Gastroesophageal sphincter (tissue), 3 donors: ENCODE measurements at regions not wholly inside any gene's neighbourhood (a gene's known extent, or its start where the extent isn't known, plus 50 kb on each side); places are given as distances from the start of the nearest gene placed in this dataset.

ENCODE experiments used
- EP300 ChIP-seq: sonication (generic); formaldehyde crosslinking; IDR thresholded peaks from one replicate; pipeline ENCODE4 v1.6.1; 2017; ENCODE audit warnings: antibody characterized with exemption, mild to moderate bottlenecking
- POLR2A ChIP-seq, 2 donors: fragments of 450-650 bp; IDR thresholded peaks; one replicate each; pipeline ENCODE4 v1.6.1; 2017; ENCODE audit warnings: antibody characterized with exemption in 2 of 2, mild to moderate bottlenecking in 2 of 2, moderate library complexity in 1 of 2
- POLR2AphosphoS5 ChIP-seq: sonication (generic); formaldehyde crosslinking; IDR thresholded peaks from one replicate; pipeline ENCODE4 v1.6.1; 2017; ENCODE audit warnings: antibody characterized with exemption
- TF ChIP-seq, protein P1 (sequence below), 4 experiments: fragments of 200-600 bp in 2 of 4; fragments of 450-650 bp in 2 of 4; sonication (generic) in 1 of 4; IDR thresholded peaks; one replicate each; pipeline ENCODE4 v1.5.1; 2017 to 2019; ENCODE audit warnings: antibody characterized with exemption in 4 of 4, mild to moderate bottlenecking in 2 of 4, moderate library complexity in 2 of 4

DNA sequence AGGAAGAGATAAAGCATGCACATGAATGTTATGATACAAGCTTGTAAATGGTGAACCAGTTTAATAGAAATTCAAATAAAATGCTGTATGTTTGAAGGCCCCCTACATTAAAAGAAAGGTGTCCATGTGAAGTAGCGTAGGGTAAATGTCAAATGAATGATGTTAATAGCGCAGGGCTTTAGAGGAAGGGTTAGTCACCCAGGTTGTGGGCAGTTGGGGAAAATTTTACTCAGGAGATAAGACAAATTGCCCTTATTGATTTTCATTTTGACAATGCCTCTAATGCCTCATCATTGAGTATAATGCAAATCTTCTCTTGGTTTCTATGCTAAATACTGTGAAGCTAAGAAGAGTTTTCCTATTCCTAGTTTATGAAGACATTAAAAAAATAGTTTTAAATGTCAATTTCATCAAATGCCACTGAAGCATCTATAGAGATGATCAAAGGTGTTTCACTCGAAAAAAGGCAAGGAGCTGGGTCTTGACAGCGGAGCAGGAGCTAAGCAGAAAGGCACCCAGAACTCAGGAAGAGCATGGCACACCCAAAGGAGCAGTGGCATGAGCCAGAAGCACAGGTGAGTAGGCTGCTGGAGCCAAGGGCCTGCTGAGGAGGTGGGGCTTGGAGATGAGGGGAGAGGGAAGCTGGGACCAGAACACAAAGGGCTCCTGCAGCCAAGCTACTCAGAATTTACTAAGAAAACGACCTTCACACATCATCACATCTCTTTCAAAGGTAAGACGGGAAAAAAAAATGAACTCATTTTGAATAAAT lies 129.3 kb upstream of the ACKR3 start:
- TF ChIP-seq, protein P1, sequence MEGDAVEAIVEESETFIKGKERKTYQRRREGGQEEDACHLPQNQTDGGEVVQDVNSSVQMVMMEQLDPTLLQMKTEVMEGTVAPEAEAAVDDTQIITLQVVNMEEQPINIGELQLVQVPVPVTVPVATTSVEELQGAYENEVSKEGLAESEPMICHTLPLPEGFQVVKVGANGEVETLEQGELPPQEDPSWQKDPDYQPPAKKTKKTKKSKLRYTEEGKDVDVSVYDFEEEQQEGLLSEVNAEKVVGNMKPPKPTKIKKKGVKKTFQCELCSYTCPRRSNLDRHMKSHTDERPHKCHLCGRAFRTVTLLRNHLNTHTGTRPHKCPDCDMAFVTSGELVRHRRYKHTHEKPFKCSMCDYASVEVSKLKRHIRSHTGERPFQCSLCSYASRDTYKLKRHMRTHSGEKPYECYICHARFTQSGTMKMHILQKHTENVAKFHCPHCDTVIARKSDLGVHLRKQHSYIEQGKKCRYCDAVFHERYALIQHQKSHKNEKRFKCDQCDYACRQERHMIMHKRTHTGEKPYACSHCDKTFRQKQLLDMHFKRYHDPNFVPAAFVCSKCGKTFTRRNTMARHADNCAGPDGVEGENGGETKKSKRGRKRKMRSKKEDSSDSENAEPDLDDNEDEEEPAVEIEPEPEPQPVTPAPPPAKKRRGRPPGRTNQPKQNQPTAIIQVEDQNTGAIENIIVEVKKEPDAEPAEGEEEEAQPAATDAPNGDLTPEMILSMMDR (IDR thresholded peaks at IDR 0.05) = no peak
- TF ChIP-seq POLR2AphosphoS5 (no peak), POLR2A (IDR thresholded peaks at IDR 0.05) (no peak), EP300 (no peak)
